RWPE2 (cell line): ENCODE measurements at regions not wholly inside any gene's neighbourhood (a gene's known extent, or its start where the extent isn't known, plus 50 kb on each side); places are given as distances from the start of the nearest gene placed in this dataset.
A peak's percentile ranks its signal among the peaks of the same experiment; 100 is the strongest.

ENCODE experiments used
- ATAC-seq: fragments of 200-7000 bp; cut with Tn5 transposase; 3 replicates; pipeline ENCODE4 v1.9.1; 2021; ENCODE audit warnings: low read depth
- DNase-seq: peaks from one replicate; pipeline ENCODE4 v3.0.0-alpha.2; 2020; ENCODE audit warnings: low spot score
- H3K27ac ChIP-seq: fragments of 450-650 bp; 2 replicates; pipeline ENCODE4 v1.5.1; 2017; ENCODE audit warnings: mild to moderate bottlenecking; ENCODE audit not compliant: poor library complexity, severe bottlenecking
- H3K27me3 ChIP-seq: fragments of 250-450 bp; sonication (Bioruptor Pico); 2 replicates; pipeline ENCODE4 v1.5.1; 2021; ENCODE audit warnings: mild to moderate bottlenecking, moderate library complexity; ENCODE audit not compliant: insufficient read depth, poor library complexity, severe bottlenecking
- H3K36me3 ChIP-seq: fragments of 250-450 bp; sonication (Bioruptor Pico); 2 replicates; pipeline ENCODE4 v1.5.1; 2020; ENCODE audit warnings: low read depth, mild to moderate bottlenecking, moderate library complexity
- H3K4me1 ChIP-seq: fragments of 250-450 bp; sonication (Bioruptor Pico); 2 replicates; pipeline ENCODE4 v1.5.1; 2021; ENCODE audit warnings: mild to moderate bottlenecking, moderate library complexity; ENCODE audit not compliant: insufficient read depth, poor library complexity, severe bottlenecking
- H3K4me3 ChIP-seq: fragments of 250-450 bp; sonication (Bioruptor Pico); 2 replicates; pipeline ENCODE4 v1.5.1; 2021; ENCODE audit warnings: mild to moderate bottlenecking, moderate library complexity; ENCODE audit not compliant: severe bottlenecking
- H3K9me3 ChIP-seq: fragments of 250-450 bp; sonication (Bioruptor Pico); 2 replicates; pipeline ENCODE4 v1.5.1; 2021; ENCODE audit warnings: mild to moderate bottlenecking, moderate library complexity; ENCODE audit not compliant: severe bottlenecking
- CTCF ChIP-seq: fragments of 450-650 bp; IDR thresholded peaks from one replicate; pipeline ENCODE4 v1.5.1; 2017; ENCODE audit warnings: mild to moderate bottlenecking, moderate library complexity; ENCODE audit not compliant: poor library complexity, severe bottlenecking

- Histone ChIP-seq H3K27me3 (no peaks in the 10 kb centered on the region), H3K27ac (peak overlapping the region; percentile 45), H3K36me3 (no peaks in the 10 kb centered on the region), H3K4me3 (no peak overlapping the region), H3K9me3 (no peaks in the 10 kb centered on the region), H3K4me1 (peaks cover 26% of the 10 kb centered on the region)
- ATAC-seq (peak; percentile 80), DNase-seq (peak; percentile 84)
- TF ChIP-seq CTCF = no peak
These were observed 110.8 kb upstream of the OTOS start for GRCh38 chr2:240250985-240251847.

DNA sequence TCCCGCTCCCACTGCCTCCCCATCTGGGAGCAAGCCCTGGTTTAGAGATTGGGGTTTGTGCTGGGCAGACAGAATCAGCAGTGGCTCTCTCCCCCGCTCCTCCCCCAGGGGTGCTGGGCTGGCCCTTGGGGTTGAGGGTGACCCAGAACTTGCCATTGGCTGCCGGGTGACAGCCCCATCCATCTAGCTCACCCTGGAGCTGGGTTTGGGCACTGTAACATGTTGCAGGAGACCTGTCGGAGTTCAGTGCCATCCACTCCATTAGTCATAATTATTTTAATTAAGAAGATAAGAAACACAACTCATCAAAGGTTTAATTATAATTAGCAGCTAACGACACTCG is 111.4 kb upstream of the OTOS start:
- peaks cover 31% of the 10 kb centered on the region for H3K4me1 ChIP-seq
- no peak for DNase-seq
- no peaks in the 10 kb centered on the region for H3K27me3 ChIP-seq
- no peak for TF ChIP-seq CTCF
- no peak for ATAC-seq
- H3K36me3 ChIP-seq = no peaks in the 10 kb centered on the region
- no peak overlapping the region for H3K4me3 ChIP-seq
- peak overlapping the region; percentile 45 for H3K27ac ChIP-seq
- H3K9me3 ChIP-seq = no peaks in the 10 kb centered on the region

- no peaks in the 10 kb centered on the region for H3K27me3 ChIP-seq
- peak; percentile 45 for DNase-seq
- ATAC-seq = no peak
- no peak for TF ChIP-seq CTCF
- no peaks in the 10 kb centered on the region for H3K36me3 ChIP-seq
- no peak overlapping the region for H3K4me3 ChIP-seq
- peaks cover 31% of the 10 kb centered on the region for H3K4me1 ChIP-seq
- H3K27ac ChIP-seq = peak overlapping the region; percentile 45
- no peaks in the 10 kb centered on the region for H3K9me3 ChIP-seq
These were observed 111.9 kb upstream of the OTOS start for GRCh38 chr2:240252191-240252871.

GRCh38 chr2:240252872-240253511 is 112.5 kb upstream of the OTOS start:
- Histone ChIP-seq H3K27ac (no peak overlapping the region), H3K9me3 (no peaks in the 10 kb centered on the region), H3K36me3 (no peaks in the 10 kb centered on the region), H3K27me3 (no peaks in the 10 kb centered on the region), H3K4me1 (peaks cover 31% of the 10 kb centered on the region), H3K4me3 (no peak overlapping the region)
- no peak for TF ChIP-seq CTCF
- ATAC-seq = no peak
- peak; percentile 42 for DNase-seq
